GM12873 (cell line): ENCODE measurements at regions not wholly inside any gene's neighbourhood (a gene's known extent, or its start where the extent isn't known, plus 50 kb on each side); places are given as distances from the start of the nearest gene placed in this dataset.

Experiments
- CTCF ChIP-seq: IDR thresholded peaks from 2 replicates; pipeline ENCODE4 v1.5.1; 2012; ENCODE audit warnings: low read depth, mild to moderate bottlenecking, moderate library complexity, low read length, control low read depth; ENCODE audit not compliant: insufficient read depth; ENCODE audit errors: missing control alignments

GRCh38 chr18:76584414-76585310 lies 89.6 kb upstream of the ZNF516 start:
- TF ChIP-seq CTCF = no peak

GRCh38 chr18:76581261-76581660 lies 86.2 kb upstream of the ZNF516 start:
- no peak for TF ChIP-seq CTCF

GRCh38 chr18:76580288-76580962 lies 85.4 kb upstream of the ZNF516 start:
- TF ChIP-seq CTCF = no peak

- no peak for TF ChIP-seq CTCF
Observed at GRCh38 chr18:76579301-76579695, 84.3 kb upstream of the ZNF516 start.

- TF ChIP-seq CTCF = no peak
Observed at GRCh38 chr18:76578571-76579300, 83.7 kb upstream of the ZNF516 start.

GRCh38 chr18:76573325-76574025 lies 78.4 kb upstream of the ZNF516 start:
- no peak for TF ChIP-seq CTCF
